ENCODE measurements at regions not wholly inside any gene's neighbourhood (a gene's known extent, or its start where the extent isn't known, plus 50 kb on each side); places are given as distances from the start of the nearest gene placed in this dataset.

DNA sequence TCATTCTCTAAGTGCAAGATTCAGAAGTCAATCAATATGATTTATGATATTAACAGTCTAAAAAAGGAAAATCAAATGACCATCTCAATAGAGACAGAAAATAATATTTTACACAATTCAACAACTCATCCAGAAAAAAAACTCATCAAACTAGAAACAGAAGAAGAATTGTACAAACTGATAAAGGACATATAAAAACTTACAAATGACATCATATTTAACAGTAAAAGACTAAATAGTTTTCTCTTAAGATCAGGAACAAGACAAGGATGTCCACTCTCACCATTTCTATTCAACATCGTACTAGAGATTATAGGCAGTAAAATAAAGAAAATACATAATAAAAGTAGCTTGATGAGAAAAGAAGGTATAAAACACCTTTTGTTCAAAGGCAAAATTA, 527.3 kb downstream of the DACH1 start:
- WGBS (ENCODE audit: extremely low coverage, insufficient read length, low lambda C conversion rate) = no CpG with 5 or more reads among the region's 1 CpG
- Histone ChIP-seq H2BK5ac (ENCODE audit: insufficient read length, low read length) (no peak overlapping the region), H4K5ac (ENCODE audit: insufficient read length, low read depth, low read length) (no peak overlapping the region), H2AK5ac (ENCODE audit: insufficient read length, low read length) (no peak overlapping the region), H3K56ac (ENCODE audit: insufficient read length, low read depth, low read length) (no peak overlapping the region), H3K14ac (ENCODE audit: insufficient read depth, low read length) (no peak overlapping the region), H4K91ac (ENCODE audit: insufficient read length, low read depth, low read length) (no peak overlapping the region), H3K23ac (ENCODE audit: insufficient read length, low read depth, low read length) (no peak overlapping the region), H3K27ac (ENCODE audit: insufficient read length, low read depth, low read length) (no peak overlapping the region), H3K9me3 (ENCODE audit: control insufficient read depth, low read depth, low read length) (no peaks in the 10 kb centered on the region), H3K23me2 (ENCODE audit: insufficient read length, low read depth, low read length, poor library complexity, severe bottlenecking) (no peaks in the 10 kb centered on the region), H4K20me1 (ENCODE audit: control insufficient read depth, insufficient read depth, insufficient read length) (no peaks in the 10 kb centered on the region), H3K4me1 (ENCODE audit: insufficient read depth, low read length) (no peaks in the 10 kb centered on the region), H3K9ac (ENCODE audit: extremely low read depth, insufficient read length, low read length) (no peak overlapping the region), H3T11ph (ENCODE audit: low read length) (no peak overlapping the region), H2BK12ac (ENCODE audit: insufficient read length, low read depth, low read length) (no peak overlapping the region), H3K79me2 (ENCODE audit: insufficient read depth, low read length) (no peaks in the 10 kb centered on the region), H2BK120ac (ENCODE audit: low read depth, low read length, poor library complexity, severe bottlenecking) (no peak overlapping the region), H3K79me1 (ENCODE audit: insufficient read depth, low read depth, low read length, poor library complexity, severe bottlenecking) (no peaks in the 10 kb centered on the region), H2BK15ac (ENCODE audit: low read depth, low read length) (no peak overlapping the region), H2BK20ac (ENCODE audit: low read depth, low read length, poor library complexity, severe bottlenecking) (no peak overlapping the region), H3K4me2 (ENCODE audit: insufficient read depth, insufficient read length, low read length) (no peak overlapping the region), H2AFZ (ENCODE audit: low read length) (no peak overlapping the region), H4K8ac (replicated peaks; ENCODE audit: insufficient read length, low read depth, low read length) (no peak overlapping the region), H3K27me3 (ENCODE audit: insufficient read depth, low read length) (no peaks in the 10 kb centered on the region), H3K4ac (ENCODE audit: low read depth, low read length) (no peak overlapping the region), H3K18ac (ENCODE audit: insufficient read length, low read depth, low read length) (no peak overlapping the region)
- Mint-ChIP-seq H3K9me3 (peaks cover 0 to 2% of the 10 kb centered on the region in 2 experiments; a peak in 1 of 5 replicates), H3K27ac (no peak overlapping the region), H3K27me3 (ENCODE audit: low read depth) (no peaks in the 10 kb centered on the region), H3K4me3 (no peak overlapping the region), H3K36me3 (ENCODE audit: insufficient read depth in 1 of 3, low read depth in 3 of 3) (peaks cover 0 to 4% (median 3%) of the 10 kb centered on the region in 3 experiments; a peak in 3 of 7 replicates), H3K4me1 (no peaks in the 10 kb centered on the region)
- TF ChIP-seq, protein P1, sequence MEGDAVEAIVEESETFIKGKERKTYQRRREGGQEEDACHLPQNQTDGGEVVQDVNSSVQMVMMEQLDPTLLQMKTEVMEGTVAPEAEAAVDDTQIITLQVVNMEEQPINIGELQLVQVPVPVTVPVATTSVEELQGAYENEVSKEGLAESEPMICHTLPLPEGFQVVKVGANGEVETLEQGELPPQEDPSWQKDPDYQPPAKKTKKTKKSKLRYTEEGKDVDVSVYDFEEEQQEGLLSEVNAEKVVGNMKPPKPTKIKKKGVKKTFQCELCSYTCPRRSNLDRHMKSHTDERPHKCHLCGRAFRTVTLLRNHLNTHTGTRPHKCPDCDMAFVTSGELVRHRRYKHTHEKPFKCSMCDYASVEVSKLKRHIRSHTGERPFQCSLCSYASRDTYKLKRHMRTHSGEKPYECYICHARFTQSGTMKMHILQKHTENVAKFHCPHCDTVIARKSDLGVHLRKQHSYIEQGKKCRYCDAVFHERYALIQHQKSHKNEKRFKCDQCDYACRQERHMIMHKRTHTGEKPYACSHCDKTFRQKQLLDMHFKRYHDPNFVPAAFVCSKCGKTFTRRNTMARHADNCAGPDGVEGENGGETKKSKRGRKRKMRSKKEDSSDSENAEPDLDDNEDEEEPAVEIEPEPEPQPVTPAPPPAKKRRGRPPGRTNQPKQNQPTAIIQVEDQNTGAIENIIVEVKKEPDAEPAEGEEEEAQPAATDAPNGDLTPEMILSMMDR (conservative IDR thresholded peaks at IDR 0.05) = no peak
- no peak for DNase-seq
